ENCODE measurements at regions not wholly inside any gene's neighbourhood (a gene's known extent, or its start where the extent isn't known, plus 50 kb on each side); places are given as distances from the start of the nearest gene placed in this dataset.
"Not testable (repeated sequence)": the region's sequence is repeated elsewhere in the genome, so short reads cannot be mapped to it uniquely, and the experiment has no call there.

GRCh38 chr4:31020363-31020762 lies 300.2 kb downstream of the PCDH7 start:
- DNase-seq (ENCODE audit: extremely low read depth, insufficient read length): no peak
- Histone ChIP-seq H3K36me3 (ENCODE audit: control insufficient read depth, insufficient read depth, low read length) (no peaks in the 10 kb centered on the region), H3K4me3 (replicated peaks; ENCODE audit: low read depth, low read length) (no peak overlapping the region), H3K27me3 (replicated peaks; ENCODE audit: control insufficient read depth, insufficient read depth, low read length) (no peaks in the 10 kb centered on the region)
- TF ChIP-seq CTCF (IDR thresholded peaks at IDR 0.05; ENCODE audit: insufficient read depth, low read length, poor library complexity, severe bottlenecking): no peak

GRCh38 chr4:31021008-31021407 lies 300.8 kb downstream of the PCDH7 start:
- no peak for TF ChIP-seq CTCF (IDR thresholded peaks at IDR 0.05; ENCODE audit: insufficient read depth, low read length, poor library complexity, severe bottlenecking)
- Histone ChIP-seq H3K36me3 (ENCODE audit: control insufficient read depth, insufficient read depth, low read length) (no peaks in the 10 kb centered on the region), H3K4me3 (replicated peaks; ENCODE audit: low read depth, low read length) (no peak overlapping the region), H3K27me3 (replicated peaks; ENCODE audit: control insufficient read depth, insufficient read depth, low read length) (no peaks in the 10 kb centered on the region)
- DNase-seq (ENCODE audit: extremely low read depth, insufficient read length): no peak

- Histone ChIP-seq H3K27me3 (replicated peaks; ENCODE audit: control insufficient read depth, insufficient read depth, low read length) (no peaks in the 10 kb centered on the region), H3K36me3 (ENCODE audit: control insufficient read depth, insufficient read depth, low read length) (no peaks in the 10 kb centered on the region), H3K4me3 (replicated peaks; ENCODE audit: low read depth, low read length) (no peak overlapping the region)
- TF ChIP-seq CTCF (IDR thresholded peaks at IDR 0.05; ENCODE audit: insufficient read depth, low read length, poor library complexity, severe bottlenecking): no peak
- DNase-seq (ENCODE audit: extremely low read depth, insufficient read length): no peak
Observed at GRCh38 chr4:31022702-31023101, 302.5 kb downstream of the PCDH7 start.

- Histone ChIP-seq H3K27me3 (replicated peaks; ENCODE audit: control insufficient read depth, insufficient read depth, low read length) (no peaks in the 10 kb centered on the region), H3K4me3 (replicated peaks; ENCODE audit: low read depth, low read length) (no peak overlapping the region), H3K36me3 (ENCODE audit: control insufficient read depth, insufficient read depth, low read length) (no peaks in the 10 kb centered on the region)
- no peak for DNase-seq (ENCODE audit: extremely low read depth, insufficient read length)
- TF ChIP-seq CTCF (IDR thresholded peaks at IDR 0.05; ENCODE audit: insufficient read depth, low read length, poor library complexity, severe bottlenecking): no peak
Observed at GRCh38 chr4:31023109-31023508, 302.9 kb downstream of the PCDH7 start.

- no peak for TF ChIP-seq CTCF (IDR thresholded peaks at IDR 0.05; ENCODE audit: insufficient read depth, low read length, poor library complexity, severe bottlenecking)
- Histone ChIP-seq H3K4me3 (replicated peaks; ENCODE audit: low read depth, low read length) (no peak overlapping the region), H3K27me3 (replicated peaks; ENCODE audit: control insufficient read depth, insufficient read depth, low read length) (no peaks in the 10 kb centered on the region), H3K36me3 (ENCODE audit: control insufficient read depth, insufficient read depth, low read length) (no peaks in the 10 kb centered on the region)
- DNase-seq (ENCODE audit: extremely low read depth, insufficient read length): no peak
Observed at GRCh38 chr4:31023742-31024141, 303.6 kb downstream of the PCDH7 start.

- H3K27me3 ChIP-seq (replicated peaks; ENCODE audit: control insufficient read depth, insufficient read depth, low read length); H3K4me3 ChIP-seq (replicated peaks; ENCODE audit: low read depth, low read length); DNase-seq (ENCODE audit: extremely low read depth, insufficient read length); H3K36me3 ChIP-seq (ENCODE audit: control insufficient read depth, insufficient read depth, low read length): not testable (repeated sequence)
Observed at GRCh38 chr4:31024781-31025180, 304.6 kb downstream of the PCDH7 start.
